Sigmoid colon (tissue), 4 donors: ENCODE measurements at regions not wholly inside any gene's neighbourhood (a gene's known extent, or its start where the extent isn't known, plus 50 kb on each side); places are given as distances from the start of the nearest gene placed in this dataset.

Source experiments
- CTCF ChIP-seq, 4 experiments: fragments of 450-650 bp in 3 of 4; fragments of 200-600 bp in 1 of 4; IDR thresholded peaks; one replicate each; pipeline ENCODE4 v1.5.1; 2016 to 2019; ENCODE audit warnings: antibody characterized with exemption in 4 of 4, mild to moderate bottlenecking in 3 of 4, moderate library complexity in 2 of 4
- EP300 ChIP-seq, 4 donors: sonication (generic); formaldehyde crosslinking; IDR thresholded peaks; one replicate each; pipeline ENCODE4 v1.6.1; 2017; ENCODE audit warnings: antibody characterized with exemption in 4 of 4
- POLR2A ChIP-seq, 2 donors: fragments of 450-650 bp; IDR thresholded peaks; one replicate each; pipeline ENCODE4 v1.6.1; 2016; ENCODE audit warnings: antibody characterized with exemption in 2 of 2, mild to moderate bottlenecking in 2 of 2, moderate library complexity in 2 of 2
- POLR2AphosphoS5 ChIP-seq, 4 donors: sonication (generic); formaldehyde crosslinking; IDR thresholded peaks; one replicate each; pipeline ENCODE4 v1.6.1; 2017; ENCODE audit warnings: antibody characterized with exemption in 4 of 4

DNA sequence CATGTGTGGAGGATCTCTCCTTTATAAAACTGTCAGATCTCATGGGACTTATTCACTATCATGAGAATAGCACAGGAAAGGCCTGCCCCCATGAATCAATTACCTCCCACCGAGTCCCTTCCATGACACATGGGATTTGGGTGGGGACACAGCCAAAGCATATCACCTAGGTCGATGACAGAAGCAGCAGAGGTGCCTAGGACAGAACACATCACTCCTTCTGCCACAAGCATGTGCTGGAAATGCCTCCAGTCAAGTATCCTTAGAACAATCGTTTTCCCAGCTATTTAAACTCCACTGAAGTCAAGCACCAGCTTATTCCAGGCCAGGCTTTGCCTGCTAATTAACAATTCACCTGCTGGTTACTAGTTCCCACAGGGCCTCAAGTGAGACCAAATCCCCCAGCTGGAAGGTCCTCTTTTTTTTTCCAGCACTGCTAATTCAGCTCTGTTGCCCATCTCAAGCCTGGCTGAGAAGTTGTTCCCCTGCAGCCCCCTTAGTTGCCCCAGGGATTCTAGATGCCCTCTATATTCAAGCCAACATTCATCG, 212.3 kb upstream of the NUDT4 start:
- TF ChIP-seq POLR2A (IDR thresholded peaks at IDR 0.05), result no peak
- TF ChIP-seq CTCF (IDR thresholded peaks at IDR 0.05), result no peak
- no peak for TF ChIP-seq POLR2AphosphoS5 (IDR thresholded peaks at IDR 0.05)
- TF ChIP-seq EP300 (IDR thresholded peaks at IDR 0.05), result no peak
